Fibroblast of lung (primary cell): ENCODE measurements at regions not wholly inside any gene's neighbourhood (a gene's known extent, or its start where the extent isn't known, plus 50 kb on each side); places are given as distances from the start of the nearest gene placed in this dataset.

Experiments used
- DNase-seq, 2 donors: peaks; one replicate each; pipeline versions ENCODE4 v3.0.0 to v3.0.0-alpha.2; 2010; ENCODE audit warnings: low read depth in 2 of 2
- H2AFZ ChIP-seq: 2 replicates; pipeline ENCODE4 v1.5.1; 2012; ENCODE audit warnings: low read length, control low read depth, inconsistent platforms
- H3K27ac ChIP-seq: 2 replicates; pipeline ENCODE4 v1.5.1; 2011; ENCODE audit warnings: low read length, control low read depth; ENCODE audit not compliant: insufficient read depth
- H3K27me3 ChIP-seq: 2 replicates; pipeline ENCODE4 v1.5.1; 2011; ENCODE audit warnings: mild to moderate bottlenecking, low read length; ENCODE audit not compliant: control insufficient read depth, insufficient read depth
- H3K36me3 ChIP-seq: 2 replicates; pipeline ENCODE4 v1.5.1; 2011; ENCODE audit warnings: low read length; ENCODE audit not compliant: control insufficient read depth, insufficient read depth
- H3K4me1 ChIP-seq: 2 replicates; pipeline ENCODE4 v1.5.1; 2011; ENCODE audit warnings: low read length; ENCODE audit not compliant: control insufficient read depth, insufficient read depth; ENCODE audit errors: extremely low read depth
- H3K4me2 ChIP-seq: 2 replicates; pipeline ENCODE4 v1.5.1; 2011; ENCODE audit warnings: low read length, control low read depth; ENCODE audit not compliant: insufficient read depth; ENCODE audit errors: extremely low read depth
- H3K4me3 ChIP-seq, 4 experiments: fragments of 200-600 bp in 1 of 4; sonication (generic) in 1 of 4; replicated peaks in 1 of 4; 2 replicates each; pipeline ENCODE4 v1.5.1; 2011 to 2016; ENCODE audit warnings: low read length in 4 of 4, low read depth in 3 of 4, mild to moderate bottlenecking in 3 of 4, control low read depth in 2 of 4, inconsistent platforms in 1 of 4, mixed read lengths in 1 of 4; ENCODE audit not compliant: insufficient read depth in 1 of 4; ENCODE audit errors: control extremely low read depth in 1 of 4
- H3K79me2 ChIP-seq: 2 replicates; pipeline ENCODE4 v1.5.1; 2012; ENCODE audit warnings: mild to moderate bottlenecking, low read length, inconsistent platforms; ENCODE audit not compliant: control insufficient read depth, insufficient read depth
- H3K9ac ChIP-seq: 2 replicates; pipeline ENCODE4 v1.5.1; 2011; ENCODE audit warnings: mild to moderate bottlenecking, low read length, control low read depth; ENCODE audit not compliant: insufficient read depth
- H3K9me3 ChIP-seq: 2 replicates; pipeline ENCODE4 v1.5.1; 2012; ENCODE audit warnings: low read depth, low read length; ENCODE audit not compliant: control insufficient read depth, insufficient read depth
- H4K20me1 ChIP-seq: 2 replicates; pipeline ENCODE4 v1.5.1; 2011; ENCODE audit warnings: low read length; ENCODE audit not compliant: control insufficient read depth, insufficient read depth; ENCODE audit errors: extremely low read depth
- CTCF ChIP-seq, 2 donors: IDR thresholded peaks in 1 of 2; conservative IDR thresholded peaks in 1 of 2; 1 replicate in 1 of 2; 2 replicates in 1 of 2; pipeline ENCODE4 v1.5.1; 2011 to 2012; ENCODE audit warnings: low read length in 2 of 2, control low read depth in 1 of 2, inconsistent platforms in 1 of 2, low read depth in 1 of 2, mild to moderate bottlenecking in 1 of 2
- EZH2 ChIP-seq: IDR thresholded peaks from 2 replicates; pipeline ENCODE4 v1.5.1; 2012; ENCODE audit warnings: low read length, control low read depth, mild to moderate bottlenecking; ENCODE audit errors: missing control alignments

- Histone ChIP-seq H3K36me3 (no peaks in the 10 kb centered on the region), H3K4me2 (no peak overlapping the region), H3K9me3 (no peaks in the 10 kb centered on the region), H3K9ac (no peak overlapping the region), H3K79me2 (no peaks in the 10 kb centered on the region), H3K4me3 (no peak overlapping the region), H3K27ac (no peak overlapping the region), H2AFZ (no peak overlapping the region), H3K27me3 (peaks cover 3% of the 10 kb centered on the region), H4K20me1 (no peaks in the 10 kb centered on the region), H3K4me1 (no peaks in the 10 kb centered on the region)
- DNase-seq = no peak
- TF ChIP-seq EZH2 (no peak), CTCF (conservative IDR thresholded peaks at IDR 0.05 in 1 of 2, IDR thresholded peaks at IDR 0.05 in 1 of 2; ENCODE audit: low read depth in 1 of 2, low read length in 2 of 2) (no peak)
Measured at GRCh38 chr10:63772491-63772890, 251.3 kb downstream of the REEP3 start.

DNA sequence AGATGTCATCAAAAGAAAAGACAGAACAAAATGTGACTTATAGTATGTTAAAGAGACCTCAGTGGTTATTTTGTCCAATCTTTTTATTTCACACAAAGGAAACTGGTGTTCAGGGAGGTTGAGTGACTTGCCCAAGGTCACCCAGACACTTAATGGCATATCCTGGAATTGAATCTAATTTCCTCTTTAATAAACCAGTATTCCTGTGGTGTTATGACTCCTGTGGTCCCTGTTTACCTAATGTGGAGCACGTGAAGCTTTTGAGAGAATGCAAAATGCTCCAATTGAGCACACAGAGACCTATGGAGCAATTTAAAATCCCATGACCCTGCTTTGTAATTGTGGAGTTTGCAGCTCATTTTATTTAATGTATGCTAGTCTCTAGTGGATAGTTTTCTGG lies 251.9 kb downstream of the REEP3 start:
- Histone ChIP-seq H3K27ac (no peak overlapping the region), H3K27me3 (peaks cover 3% of the 10 kb centered on the region), H3K4me2 (no peak overlapping the region), H4K20me1 (no peaks in the 10 kb centered on the region), H3K4me3 (no peak overlapping the region), H2AFZ (no peak overlapping the region), H3K36me3 (no peaks in the 10 kb centered on the region), H3K79me2 (no peaks in the 10 kb centered on the region), H3K9me3 (no peaks in the 10 kb centered on the region), H3K4me1 (no peaks in the 10 kb centered on the region), H3K9ac (no peak overlapping the region)
- DNase-seq = no peak
- TF ChIP-seq CTCF (conservative IDR thresholded peaks at IDR 0.05 in 1 of 2, IDR thresholded peaks at IDR 0.05 in 1 of 2; ENCODE audit: low read depth in 1 of 2, low read length in 2 of 2) (no peak), EZH2 (no peak)

GRCh38 chr10:63773962-63774361 lies 252.8 kb downstream of the REEP3 start:
- no peak for DNase-seq
- no peaks in the 10 kb centered on the region for H3K4me1 ChIP-seq
- no peak overlapping the region for H3K4me2 ChIP-seq
- no peaks in the 10 kb centered on the region for H3K9me3 ChIP-seq
- H3K27me3 ChIP-seq = peaks cover 3% of the 10 kb centered on the region
- no peak overlapping the region for H2AFZ ChIP-seq
- no peaks in the 10 kb centered on the region for H3K36me3 ChIP-seq
- TF ChIP-seq CTCF (conservative IDR thresholded peaks at IDR 0.05 in 1 of 2, IDR thresholded peaks at IDR 0.05 in 1 of 2; ENCODE audit: low read depth in 1 of 2, low read length in 2 of 2) (no peak), EZH2 (no peak)
- no peak overlapping the region for H3K27ac ChIP-seq
- no peaks in the 10 kb centered on the region for H3K79me2 ChIP-seq
- no peaks in the 10 kb centered on the region for H4K20me1 ChIP-seq
- no peak overlapping the region for H3K4me3 ChIP-seq
- H3K9ac ChIP-seq = no peak overlapping the region
